Caki2 (cell line): ENCODE measurements at regions not wholly inside any gene's neighbourhood (a gene's known extent, or its start where the extent isn't known, plus 50 kb on each side); places are given as distances from the start of the nearest gene placed in this dataset.

Experiments
- DNase-seq: peaks from one replicate; pipeline ENCODE4 v3.0.0-alpha.2; 2015; ENCODE audit warnings: low read depth
- in situ Hi-C: cut with HindIII; loops from 2 replicates; pipeline ENCODE4 v1.10.0; 2016; ENCODE audit warnings: low sequenced_read_pairs, low pct_unique_long_range_greater_than_20kb, mixed read lengths

- in situ Hi-C loops: no loop called here
- no peak for DNase-seq
Observed at GRCh38 chr11:127612607-127613006, 612.0 kb upstream of the KIRREL3 start.

GRCh38 chr11:127609025-127609773 is 608.6 kb upstream of the KIRREL3 start:
- in situ Hi-C loops: no loop called here
- DNase-seq: no peak

GRCh38 chr11:127607487-127608085 is 607.0 kb upstream of the KIRREL3 start:
- in situ Hi-C loops: no loop called here
- DNase-seq: no peak

- DNase-seq: no peak
- in situ Hi-C loops: no loop called here
Observed at GRCh38 chr11:127601578-127601977, 601.0 kb upstream of the KIRREL3 start.

GRCh38 chr11:127600674-127601073 is 600.1 kb upstream of the KIRREL3 start:
- in situ Hi-C loops: no loop called here
- no peak for DNase-seq

- DNase-seq: no peak
- in situ Hi-C loops: no loop called here
Observed at GRCh38 chr11:127598476-127598875, 597.9 kb upstream of the KIRREL3 start.

- no peak for DNase-seq
- in situ Hi-C loops: no loop called here
Observed at GRCh38 chr11:127596433-127596832, 595.9 kb upstream of the KIRREL3 start.

- no peak for DNase-seq
- in situ Hi-C loops: no loop called here
Observed at GRCh38 chr11:127592371-127592770, 591.8 kb upstream of the KIRREL3 start.

GRCh38 chr11:127590314-127590713 is 589.7 kb upstream of the KIRREL3 start:
- DNase-seq: no peak
- in situ Hi-C loops: no loop called here

GRCh38 chr11:127588431-127588830 is 587.9 kb upstream of the KIRREL3 start:
- DNase-seq: no peak
- in situ Hi-C loops: no loop called here

GRCh38 chr11:127587511-127587910 is 586.9 kb upstream of the KIRREL3 start:
- in situ Hi-C loops: no loop called here
- no peak for DNase-seq

GRCh38 chr11:127576210-127576609 is 575.6 kb upstream of the KIRREL3 start:
- in situ Hi-C loops: no loop called here
- DNase-seq: no peak

GRCh38 chr11:127574478-127574877 is 573.9 kb upstream of the KIRREL3 start:
- DNase-seq: no peak
- in situ Hi-C loops: no loop called here

- DNase-seq: no peak
- in situ Hi-C loops: no loop called here
Observed at GRCh38 chr11:127568891-127569290, 568.3 kb upstream of the KIRREL3 start.

GRCh38 chr11:127567237-127567932 is 566.8 kb upstream of the KIRREL3 start:
- DNase-seq: no peak
- in situ Hi-C loops: no loop called here

GRCh38 chr11:127564810-127565209 is 564.2 kb upstream of the KIRREL3 start:
- in situ Hi-C loops: no loop called here
- no peak for DNase-seq

- in situ Hi-C loops: no loop called here
- DNase-seq: no peak
Observed at GRCh38 chr11:127559978-127560377, 559.4 kb upstream of the KIRREL3 start.

GRCh38 chr11:127552446-127552845 is 551.9 kb upstream of the KIRREL3 start:
- DNase-seq: no peak
- in situ Hi-C loops: no loop called here

GRCh38 chr11:127531167-127531566 is 530.6 kb upstream of the KIRREL3 start:
- in situ Hi-C loops: no loop called here
- DNase-seq: no peak
